K562 (cell line): ENCODE measurements at regions not wholly inside any gene's neighbourhood (a gene's known extent, or its start where the extent isn't known, plus 50 kb on each side); places are given as distances from the start of the nearest gene placed in this dataset.

Experiments used
- ATAC-seq: fragments of 200-7000 bp; cut with Tn5 transposase; 3 replicates; pipeline ENCODE4 v1.9.1; 2020; ENCODE audit warnings: moderate library complexity
- BruUV-seq: library from RNA; stranded (reverse); fragments of 400-500 nt; replicated peaks from 2 replicates; lab custom pipeline; 2021; lab: Mats Ljungman, UMichigan
- CTCF ChIA-PET: fragments of 300-600 bp; formaldehyde crosslinking; extraction: SDS; loops from one replicate; lab custom pipeline; 2021; ENCODE audit warnings: low intra/inter-chr PET ratio; lab: Yijun Ruan, JAX
- POLR2A ChIA-PET: fragments of 300-600, 350-650 bp; sonication (Branson Sonifier 250); formaldehyde crosslinking; extraction: SDS; loops from one replicate; lab custom pipeline; 2021; ENCODE audit warnings: antibody characterized with exemption, inconsistent platforms; lab: Yijun Ruan, JAX
- DNase-seq, 4 experiments: peaks; one replicate each; pipeline versions ENCODE4 v3.0.0 to v3.0.0-alpha.2; 2011 to 2018; ENCODE audit warnings: low spot score in 3 of 4, mixed read lengths in 3 of 4; ENCODE audit errors: extremely low read depth in 1 of 4
- FAIRE-seq: peaks from 2 replicates; lab custom pipeline; 2011; peaks lifted over from hg19 to GRCh38; lab: Jason Lieb, UNC
- H2AFZ ChIP-seq: 2 replicates; pipeline ENCODE4 v1.6.0; 2011; ENCODE audit warnings: low read depth, low read length, control low read depth, inconsistent platforms
- H3K27ac ChIP-seq: fragments of 200-600 bp; 3 replicates; pipeline ENCODE4 v1.8.0; 2011; ENCODE audit warnings: low read depth, mild to moderate bottlenecking, control low read depth, inconsistent platforms, low read length, moderate library complexity, mixed read lengths; ENCODE audit errors: extremely low read depth
- H3K27me3 ChIP-seq, 2 experiments: fragments of 300-600 bp in 1 of 2; 2 replicates in 1 of 2; 3 replicates in 1 of 2; pipeline versions ENCODE4 v1.6.0 to v1.8.0; 2011; ENCODE audit warnings: inconsistent platforms in 2 of 2, low read length in 2 of 2, mild to moderate bottlenecking in 1 of 2, mixed read lengths in 1 of 2, moderate library complexity in 1 of 2; ENCODE audit not compliant: control insufficient read depth in 2 of 2, insufficient read depth in 2 of 2
- H3K36me3 ChIP-seq: fragments of 300-600 bp; 3 replicates; pipeline ENCODE4 v1.8.0; 2011; ENCODE audit warnings: mild to moderate bottlenecking, low read length, inconsistent platforms; ENCODE audit not compliant: control insufficient read depth, insufficient read depth
- H3K4me1 ChIP-seq, 2 experiments: fragments of 200-600 bp in 1 of 2; replicated peaks in 1 of 2; 2 replicates in 1 of 2; 3 replicates in 1 of 2; pipeline versions ENCODE4 v1.5.1 to v1.8.0; 2011; ENCODE audit warnings: inconsistent platforms in 2 of 2, low read length in 2 of 2, mild to moderate bottlenecking in 1 of 2, mixed read lengths in 1 of 2, moderate library complexity in 1 of 2; ENCODE audit not compliant: control insufficient read depth in 2 of 2, insufficient read depth in 2 of 2
- H3K4me2 ChIP-seq: 2 replicates; pipeline ENCODE4 v1.6.1; 2011; ENCODE audit warnings: low read length, control low read depth, inconsistent platforms, mixed read lengths; ENCODE audit not compliant: insufficient read depth
- H3K4me3 ChIP-seq: fragments of 200-600 bp; sonication (generic), shearing (Covaris generic); 2 replicates; pipeline ENCODE4 v1.5.1; 2016; ENCODE audit warnings: control low read depth, inconsistent platforms
- H3K79me2 ChIP-seq: fragments of 200-600 bp; 3 replicates; pipeline ENCODE4 v1.8.0; 2011; ENCODE audit warnings: low read length, inconsistent platforms; ENCODE audit not compliant: control insufficient read depth, insufficient read depth
- H3K9ac ChIP-seq, 2 experiments: 2 replicates each; pipeline versions ENCODE4 v1.6.0 to v1.6.1; 2011; ENCODE audit warnings: low read depth in 2 of 2, low read length in 2 of 2, control low read depth in 1 of 2, inconsistent platforms in 1 of 2, mild to moderate bottlenecking in 1 of 2, mixed read lengths in 1 of 2; ENCODE audit not compliant: insufficient read depth in 1 of 2
- H3K9me1 ChIP-seq: one replicate; pipeline ENCODE4 v1.6.0; 2011; ENCODE audit warnings: inconsistent platforms, mild to moderate bottlenecking, low read length, moderate library complexity; ENCODE audit not compliant: control insufficient read depth, insufficient read depth
- H3K9me3 ChIP-seq: replicated peaks from 2 replicates; pipeline ENCODE4 v1.5.1; 2011; ENCODE audit warnings: low read depth, low read length, inconsistent platforms; ENCODE audit not compliant: control insufficient read depth, insufficient read depth
- H4K20me1 ChIP-seq: replicated peaks from 2 replicates; pipeline ENCODE4 v1.6.1; 2011; ENCODE audit warnings: low read length, inconsistent platforms, mixed read lengths; ENCODE audit not compliant: control insufficient read depth, insufficient read depth
- ATF7 ChIP-seq: fragments of 450-650 bp; IDR thresholded peaks from 2 replicates; pipeline ENCODE4 v1.7.1; 2014; ENCODE audit warnings: mild to moderate bottlenecking, moderate library complexity
- CEBPB ChIP-seq: fragments of 450-650 bp; IDR thresholded peaks from 2 replicates; pipeline ENCODE4 v1.6.1; 2016; ENCODE audit warnings: missing genetic modification characterization, missing compliant biosample characterization
- DACH1 ChIP-seq: fragments of 450-650 bp; IDR thresholded peaks from 2 replicates; pipeline ENCODE4 v1.6.1; 2018; ENCODE audit not compliant: partially characterized antibody
- DPF2 ChIP-seq: fragments of 450-650 bp; IDR thresholded peaks from 2 replicates; pipeline ENCODE4 v1.6.1; 2016
- ESRRB ChIP-seq: fragments of 250-450 bp; sonication (Bioruptor Pico); IDR thresholded peaks from 2 replicates; pipeline ENCODE4 v1.5.0; 2020; ENCODE audit warnings: mild to moderate bottlenecking, moderate library complexity, borderline replicate concordance
- ID3 ChIP-seq, 2 experiments: fragments of 250-450 bp in 1 of 2; fragments of 450-650 bp in 1 of 2; sonication (Bioruptor Pico) in 1 of 2; IDR thresholded peaks; 2 replicates each; pipeline versions ENCODE4 v1.6.1 to v1.8.0; 2016 to 2021; ENCODE audit warnings: mild to moderate bottlenecking in 2 of 2, moderate library complexity in 2 of 2, missing compliant biosample characterization in 1 of 2, missing genetic modification characterization in 1 of 2
- MYNN ChIP-seq, 2 experiments: sonication (generic); formaldehyde crosslinking in 1 of 2; IDR thresholded peaks; 2 replicates each; pipeline versions ENCODE4 v1.5.0 to v1.6.1; 2016 to 2020; ENCODE audit warnings: antibody characterized with exemption in 1 of 2, missing genetic modification reagents in 1 of 2
- TAF1 ChIP-seq: IDR thresholded peaks from 2 replicates; pipeline ENCODE4 v1.6.1; 2011; ENCODE audit warnings: mild to moderate bottlenecking, low read length, moderate library complexity; ENCODE audit not compliant: insufficient read depth, control insufficient read depth, severe bottlenecking; ENCODE audit errors: extremely low read depth
- WHSC1 ChIP-seq: IDR thresholded peaks from one replicate; pipeline ENCODE4 v1.6.1; 2012; ENCODE audit warnings: low read length, control low read depth, inconsistent platforms
- ZNF76 ChIP-seq: fragments of 250-450 bp; sonication (Bioruptor Pico); IDR thresholded peaks from 2 replicates; pipeline ENCODE4 v1.4.0; 2020; ENCODE audit warnings: mild to moderate bottlenecking, moderate library complexity, borderline replicate concordance
- WGBS: fragments of 100-300 bp; shearing (Covaris generic); methylation state at CpG from one replicate; pipeline ENCODE4 v1.1.6; 2016; ENCODE audit warnings: low coverage, mixed read lengths; ENCODE audit not compliant: insufficient coverage; ENCODE audit errors: missing lambda C conversion rate; 5-methylcytosine and 5-hydroxymethylcytosine counted together
- in situ Hi-C: fragments of 300-500 bp; cut with MboI; formaldehyde crosslinking; loops from 4 replicates; pipeline ENCODE4 v1.15.0; 2018; ENCODE audit warnings: inconsistent platforms, mixed read lengths
- intact Hi-C: fragments of 100-400 bp; cut with micrococcal nuclease; formaldehyde crosslinking; loops from 2 replicates; pipeline ENCODE4 v1.14.2; 2022
- TF ChIP-seq, protein P1 (sequence below): sonication (generic); formaldehyde crosslinking; IDR thresholded peaks from 2 replicates; pipeline ENCODE4 v1.8.1; 2023; ENCODE audit warnings: mild to moderate bottlenecking, missing genetic modification reagents

DNA sequence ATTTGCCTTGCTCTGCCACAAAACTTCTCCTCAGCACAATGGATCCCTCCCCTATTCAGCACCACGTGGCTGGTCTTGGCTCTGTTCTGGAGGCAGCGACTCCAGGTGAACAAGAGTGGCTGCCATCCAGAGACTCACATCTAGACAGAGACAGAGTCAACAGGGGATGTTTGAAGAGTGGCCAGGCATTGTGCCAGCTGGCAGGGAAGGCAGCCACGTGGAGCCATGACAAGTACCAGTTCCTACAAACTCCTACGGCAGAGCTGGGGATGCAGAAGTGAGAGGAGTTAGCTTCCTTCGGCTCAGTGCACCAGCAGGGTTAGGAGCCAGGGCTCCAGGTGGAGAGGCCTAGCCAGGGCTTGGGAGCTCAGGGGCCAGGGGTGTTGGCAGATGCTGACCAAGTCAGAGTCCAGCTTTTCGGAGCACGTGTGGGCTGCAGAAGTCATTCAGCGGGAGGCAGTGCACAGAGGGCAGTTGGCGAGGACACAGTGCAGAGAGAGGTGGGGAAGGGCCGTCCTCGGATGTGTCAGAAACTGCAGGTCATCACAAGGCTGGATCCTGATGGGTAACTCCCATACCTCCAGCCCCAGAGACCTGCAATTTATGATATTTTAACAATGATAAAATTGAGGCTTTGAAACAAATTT is 171.7 kb upstream of the PDE10A start:
- TF ChIP-seq, protein P1, sequence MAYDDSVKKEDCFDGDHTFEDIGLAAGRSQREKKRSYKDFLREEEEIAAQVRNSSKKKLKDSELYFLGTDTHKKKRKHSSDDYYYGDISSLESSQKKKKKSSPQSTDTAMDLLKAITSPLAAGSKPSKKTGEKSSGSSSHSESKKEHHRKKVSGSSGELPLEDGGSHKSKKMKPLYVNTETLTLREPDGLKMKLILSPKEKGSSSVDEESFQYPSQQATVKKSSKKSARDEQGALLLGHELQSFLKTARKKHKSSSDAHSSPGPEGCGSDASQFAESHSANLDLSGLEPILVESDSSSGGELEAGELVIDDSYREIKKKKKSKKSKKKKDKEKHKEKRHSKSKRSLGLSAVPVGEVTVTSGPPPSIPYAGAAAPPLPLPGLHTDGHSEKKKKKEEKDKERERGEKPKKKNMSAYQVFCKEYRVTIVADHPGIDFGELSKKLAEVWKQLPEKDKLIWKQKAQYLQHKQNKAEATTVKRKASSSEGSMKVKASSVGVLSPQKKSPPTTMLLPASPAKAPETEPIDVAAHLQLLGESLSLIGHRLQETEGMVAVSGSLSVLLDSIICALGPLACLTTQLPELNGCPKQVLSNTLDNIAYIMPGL (CRISPR knock-in tag) = no peak
- TF ChIP-seq CEBPB (tag) = no peak
- no peak for TF ChIP-seq MYNN (IDR thresholded peaks at IDR 0.05)
- TF ChIP-seq MYNN (CRISPR knock-in tag; IDR thresholded peaks at IDR 0.05) = no peak
- no peak for TF ChIP-seq DPF2
- TF ChIP-seq TAF1 = no peak
- no peak for TF ChIP-seq ID3 (CRISPR knock-in tag; IDR thresholded peaks at IDR 0.05)
- TF ChIP-seq ID3 (tag; IDR thresholded peaks at IDR 0.05) = no peak
- no peak for TF ChIP-seq WHSC1
- TF ChIP-seq DACH1 = no peak
- no peak for TF ChIP-seq ZNF76 (CRISPR knock-in tag)
- no peak for TF ChIP-seq ATF7
- no peak for TF ChIP-seq ESRRB (CRISPR knock-in tag)
- DNase-seq (no peak), ATAC-seq (no peak), FAIRE-seq (no peak)
- Histone ChIP-seq H4K20me1 (no peaks in the 10 kb centered on the region; the same call in 1 of the 2 replicates), H3K27me3 (peaks cover 5 to 43% of the 10 kb centered on the region in 2 experiments; a peak in 3 of 5 replicates), H3K9me1 (no peaks in the 10 kb centered on the region), H3K4me1 (no peaks in the 10 kb centered on the region; a peak in 1 of 5 replicates), H3K36me3 (no peaks in the 10 kb centered on the region), H3K27ac (no peak overlapping the region), H2AFZ (no peak overlapping the region), H3K9me3 (no peaks in the 10 kb centered on the region), H3K9ac (no peak overlapping the region), H3K4me2 (no peak overlapping the region), H3K79me2 (no peaks in the 10 kb centered on the region), H3K4me3 (no peak overlapping the region)
- CTCF ChIA-PET = no interaction called here
- intact Hi-C loops = no loop called here
- in situ Hi-C loops = no loop called here
- POLR2A ChIA-PET = no interaction called here
- WGBS = under 1% methylated on average over 11 of the region's 11 CpGs
- BruUV-seq = no TSS peak
